GM23338 (cell line): ENCODE measurements at regions not wholly inside any gene's neighbourhood (a gene's known extent, or its start where the extent isn't known, plus 50 kb on each side); places are given as distances from the start of the nearest gene placed in this dataset.

ENCODE experiments used
- ATAC-seq: fragments of 200-7000 bp; cut with Tn5 transposase; 3 replicates; pipeline ENCODE4 v1.9.1; 2020
- DNase-seq: peaks from one replicate; pipeline ENCODE4 v3.0.0-alpha.2; 2015; ENCODE audit warnings: low spot score
- H2AFZ ChIP-seq: fragments of 200-600 bp; sonication (generic); 2 replicates; pipeline ENCODE4 v1.8.0; 2016; ENCODE audit warnings: antibody characterized with exemption, mild to moderate bottlenecking, moderate library complexity
- H3F3A ChIP-seq: fragments of 200-600 bp; sonication (generic); replicated peaks from 2 replicates; pipeline ENCODE4 v1.8.0; 2017; ENCODE audit warnings: antibody characterized with exemption, mixed run types, low read depth
- H3K27ac ChIP-seq: fragments of 200-600 bp; sonication (generic); 2 replicates; pipeline ENCODE4 v1.6.1; 2016; ENCODE audit warnings: low read depth
- H3K27me3 ChIP-seq: fragments of 200-600 bp; sonication (generic); 2 replicates; pipeline ENCODE4 v1.8.0; 2016; ENCODE audit warnings: mild to moderate bottlenecking, mixed run types, moderate library complexity; ENCODE audit not compliant: insufficient read depth
- H3K36me3 ChIP-seq: fragments of 200-600 bp; sonication (generic); 2 replicates; pipeline ENCODE4 v1.8.0; 2016; ENCODE audit warnings: mild to moderate bottlenecking; ENCODE audit not compliant: insufficient read depth
- H3K4me1 ChIP-seq: fragments of 200-600 bp; sonication (generic); 2 replicates; pipeline ENCODE4 v1.8.0; 2016; ENCODE audit warnings: mild to moderate bottlenecking, moderate library complexity; ENCODE audit not compliant: insufficient read depth
- H3K4me2 ChIP-seq: fragments of 200-600 bp; sonication (generic); 2 replicates; pipeline ENCODE4 v1.7.1; 2017; ENCODE audit warnings: mixed run types
- H3K4me3 ChIP-seq: fragments of 200-600 bp; sonication (generic); 2 replicates; pipeline ENCODE4 v1.6.1; 2016; ENCODE audit warnings: mixed run types
- H3K79me2 ChIP-seq: fragments of 200-600 bp; sonication (generic); replicated peaks from 2 replicates; pipeline ENCODE4 v1.8.0; 2017; ENCODE audit warnings: mild to moderate bottlenecking; ENCODE audit not compliant: insufficient read depth
- H3K9me2 ChIP-seq: fragments of 200-600 bp; sonication (generic); 2 replicates; pipeline ENCODE4 v1.8.0; 2017; ENCODE audit not compliant: insufficient read depth
- H4K20me1 ChIP-seq: fragments of 200-600 bp; sonication (generic); replicated peaks from 2 replicates; pipeline ENCODE4 v1.8.0; 2017; ENCODE audit warnings: mild to moderate bottlenecking; ENCODE audit not compliant: insufficient read depth
- H3K27ac Mint-ChIP-seq: 2 replicates; pipeline ENCODE4 v1.8.0; 2020; ENCODE audit warnings: inconsistent platforms, mild to moderate bottlenecking, moderate library complexity, mixed read lengths
- H3K27me3 Mint-ChIP-seq: 3 replicates; pipeline ENCODE4 v1.8.0; 2022; ENCODE audit warnings: low read depth, mild to moderate bottlenecking, moderate library complexity, mixed read lengths, inconsistent platforms; ENCODE audit not compliant: insufficient read depth, poor library complexity
- H3K36me3 Mint-ChIP-seq: 3 replicates; pipeline ENCODE4 v1.8.0; 2021; ENCODE audit warnings: low read depth, mild to moderate bottlenecking, inconsistent platforms, moderate library complexity, mixed read lengths
- H3K4me1 Mint-ChIP-seq: 3 replicates; pipeline ENCODE4 v1.8.0; 2020; ENCODE audit warnings: mild to moderate bottlenecking, inconsistent platforms, mixed read lengths
- H3K4me3 Mint-ChIP-seq: 3 replicates; pipeline ENCODE4 v1.8.0; 2021; ENCODE audit warnings: moderate library complexity, mild to moderate bottlenecking, inconsistent platforms, mixed read lengths
- H3K9me3 Mint-ChIP-seq: 3 replicates; pipeline ENCODE4 v1.8.0; 2020; ENCODE audit warnings: moderate library complexity, mild to moderate bottlenecking, inconsistent platforms, mixed read lengths
- CREB1 ChIP-seq: fragments of 250-450 bp; sonication (Bioruptor Pico); IDR thresholded peaks from 2 replicates; pipeline ENCODE4 v1.5.0; 2020; ENCODE audit warnings: low read depth, mild to moderate bottlenecking, moderate library complexity
- NANOG ChIP-seq: IDR thresholded peaks from 2 replicates; pipeline ENCODE4 v1.6.1; 2016; ENCODE audit warnings: antibody characterized with exemption, borderline replicate concordance
- STAT1 ChIP-seq: IDR thresholded peaks from one replicate; pipeline ENCODE4 v1.6.1; 2016; ENCODE audit warnings: antibody characterized with exemption; ENCODE audit not compliant: unreplicated experiment
- ZNF114 ChIP-seq: fragments of 250-450 bp; sonication (Bioruptor Pico); IDR thresholded peaks from 2 replicates; pipeline ENCODE4 v1.5.0; 2020; ENCODE audit warnings: mild to moderate bottlenecking, moderate library complexity
- ZNF331 ChIP-seq: fragments of 250-450 bp; sonication (Bioruptor Pico); IDR thresholded peaks from 2 replicates; pipeline ENCODE4 v1.5.0; 2020; ENCODE audit warnings: low read depth, mild to moderate bottlenecking, moderate library complexity
- TF ChIP-seq, protein P1 (sequence below): fragments of 250-450 bp; sonication (Bioruptor Pico); IDR thresholded peaks from 2 replicates; pipeline ENCODE4 v1.5.0; 2020; ENCODE audit warnings: mild to moderate bottlenecking, moderate library complexity

- TF ChIP-seq, protein P1, sequence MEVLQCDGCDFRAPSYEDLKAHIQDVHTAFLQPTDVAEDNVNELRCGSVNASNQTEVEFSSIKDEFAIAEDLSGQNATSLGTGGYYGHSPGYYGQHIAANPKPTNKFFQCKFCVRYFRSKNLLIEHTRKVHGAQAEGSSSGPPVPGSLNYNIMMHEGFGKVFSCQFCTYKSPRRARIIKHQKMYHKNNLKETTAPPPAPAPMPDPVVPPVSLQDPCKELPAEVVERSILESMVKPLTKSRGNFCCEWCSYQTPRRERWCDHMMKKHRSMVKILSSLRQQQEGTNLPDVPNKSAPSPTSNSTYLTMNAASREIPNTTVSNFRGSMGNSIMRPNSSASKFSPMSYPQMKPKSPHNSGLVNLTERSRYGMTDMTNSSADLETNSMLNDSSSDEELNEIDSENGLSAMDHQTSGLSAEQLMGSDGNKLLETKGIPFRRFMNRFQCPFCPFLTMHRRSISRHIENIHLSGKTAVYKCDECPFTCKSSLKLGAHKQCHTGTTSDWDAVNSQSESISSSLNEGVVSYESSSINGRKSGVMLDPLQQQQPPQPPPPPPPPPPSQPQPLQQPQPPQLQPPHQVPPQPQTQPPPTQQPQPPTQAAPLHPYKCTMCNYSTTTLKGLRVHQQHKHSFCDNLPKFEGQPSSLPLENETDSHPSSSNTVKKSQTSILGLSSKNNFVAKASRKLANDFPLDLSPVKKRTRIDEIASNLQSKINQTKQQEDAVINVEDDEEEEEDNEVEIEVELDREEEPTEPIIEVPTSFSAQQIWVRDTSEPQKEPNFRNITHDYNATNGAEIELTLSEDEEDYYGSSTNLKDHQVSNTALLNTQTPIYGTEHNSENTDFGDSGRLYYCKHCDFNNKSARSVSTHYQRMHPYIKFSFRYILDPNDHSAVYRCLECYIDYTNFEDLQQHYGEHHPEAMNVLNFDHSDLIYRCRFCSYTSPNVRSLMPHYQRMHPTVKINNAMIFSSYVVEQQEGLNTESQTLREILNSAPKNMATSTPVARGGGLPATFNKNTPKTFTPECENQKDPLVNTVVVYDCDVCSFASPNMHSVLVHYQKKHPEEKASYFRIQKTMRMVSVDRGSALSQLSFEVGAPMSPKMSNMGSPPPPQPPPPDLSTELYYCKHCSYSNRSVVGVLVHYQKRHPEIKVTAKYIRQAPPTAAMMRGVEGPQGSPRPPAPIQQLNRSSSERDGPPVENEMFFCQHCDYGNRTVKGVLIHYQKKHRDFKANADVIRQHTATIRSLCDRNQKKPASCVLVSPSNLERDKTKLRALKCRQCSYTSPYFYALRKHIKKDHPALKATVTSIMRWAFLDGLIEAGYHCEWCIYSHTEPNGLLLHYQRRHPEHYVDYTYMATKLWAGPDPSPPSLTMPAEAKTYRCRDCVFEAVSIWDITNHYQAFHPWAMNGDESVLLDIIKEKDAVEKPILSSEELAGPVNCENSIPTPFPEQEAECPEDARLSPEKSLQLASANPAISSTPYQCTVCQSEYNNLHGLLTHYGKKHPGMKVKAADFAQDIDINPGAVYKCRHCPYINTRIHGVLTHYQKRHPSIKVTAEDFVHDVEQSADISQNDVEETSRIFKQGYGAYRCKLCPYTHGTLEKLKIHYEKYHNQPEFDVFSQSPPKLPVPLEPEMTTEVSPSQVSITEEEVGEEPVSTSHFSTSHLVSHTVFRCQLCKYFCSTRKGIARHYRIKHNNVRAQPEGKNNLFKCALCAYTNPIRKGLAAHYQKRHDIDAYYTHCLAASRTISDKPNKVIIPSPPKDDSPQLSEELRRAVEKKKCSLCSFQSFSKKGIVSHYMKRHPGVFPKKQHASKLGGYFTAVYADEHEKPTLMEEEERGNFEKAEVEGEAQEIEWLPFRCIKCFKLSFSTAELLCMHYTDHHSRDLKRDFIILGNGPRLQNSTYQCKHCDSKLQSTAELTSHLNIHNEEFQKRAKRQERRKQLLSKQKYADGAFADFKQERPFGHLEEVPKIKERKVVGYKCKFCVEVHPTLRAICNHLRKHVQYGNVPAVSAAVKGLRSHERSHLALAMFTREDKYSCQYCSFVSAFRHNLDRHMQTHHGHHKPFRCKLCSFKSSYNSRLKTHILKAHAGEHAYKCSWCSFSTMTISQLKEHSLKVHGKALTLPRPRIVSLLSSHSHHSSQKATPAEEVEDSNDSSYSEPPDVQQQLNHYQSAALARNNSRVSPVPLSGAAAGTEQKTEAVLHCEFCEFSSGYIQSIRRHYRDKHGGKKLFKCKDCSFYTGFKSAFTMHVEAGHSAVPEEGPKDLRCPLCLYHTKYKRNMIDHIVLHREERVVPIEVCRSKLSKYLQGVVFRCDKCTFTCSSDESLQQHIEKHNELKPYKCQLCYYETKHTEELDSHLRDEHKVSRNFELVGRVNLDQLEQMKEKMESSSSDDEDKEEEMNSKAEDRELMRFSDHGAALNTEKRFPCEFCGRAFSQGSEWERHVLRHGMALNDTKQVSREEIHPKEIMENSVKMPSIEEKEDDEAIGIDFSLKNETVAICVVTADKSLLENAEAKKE, result no peak
- no peak for TF ChIP-seq ZNF331
- TF ChIP-seq CREB1 (CRISPR knock-in tag), result no peak
- no peak for TF ChIP-seq STAT1
These were observed 182.9 kb upstream of the RIOK2 start (continued) for GRCh38 chr5:97365918-97366317.

DNA sequence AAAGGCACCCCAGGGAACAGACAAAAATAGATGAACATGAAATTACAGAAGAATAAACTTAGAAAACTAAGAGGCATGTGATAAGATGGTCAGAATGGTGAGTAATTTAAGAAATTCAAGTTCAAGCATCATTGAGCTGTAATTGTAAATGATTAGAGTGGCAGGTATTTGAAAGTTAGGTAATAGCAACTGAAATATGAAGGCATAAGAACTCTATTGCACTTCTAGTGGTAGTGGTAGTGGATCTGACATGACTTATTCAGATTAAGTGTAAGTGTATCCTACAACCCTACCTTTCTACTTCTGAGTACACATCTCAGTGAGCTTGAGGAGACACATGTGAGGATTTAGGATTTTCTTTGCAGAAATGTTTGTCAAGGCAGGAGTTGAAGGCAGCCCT, 192.9 kb upstream of the RIOK2 start:
- TF ChIP-seq ZNF114 (CRISPR knock-in tag), result no peak
- TF ChIP-seq, protein P1, result no peak
- no peak for TF ChIP-seq NANOG
- ATAC-seq (no peak), DNase-seq (no peak)
- no peaks in the 10 kb centered on the region for H3K4me1 ChIP-seq
- H3K27me3 Mint-ChIP-seq, result peaks cover 3% of the 10 kb centered on the region
- H2AFZ ChIP-seq, result no peak overlapping the region
- H3K79me2 ChIP-seq, result no peaks in the 10 kb centered on the region
- H3K36me3 Mint-ChIP-seq, result no peaks in the 10 kb centered on the region
- H3K27ac ChIP-seq, result no peak overlapping the region
- no peak overlapping the region for H3K27ac Mint-ChIP-seq
- no peaks in the 10 kb centered on the region; the same call in 2 of the 3 replicates for H3K9me3 Mint-ChIP-seq
- no peaks in the 10 kb centered on the region; the same call in 1 of the 2 replicates for H3K36me3 ChIP-seq
- no peak overlapping the region for H3K4me2 ChIP-seq
- H3K4me1 Mint-ChIP-seq, result no peaks in the 10 kb centered on the region
- H3F3A ChIP-seq, result no peaks in the 10 kb centered on the region
- H3K27me3 ChIP-seq, result no peaks in the 10 kb centered on the region
- no peak overlapping the region for H3K4me3 ChIP-seq
- no peaks in the 10 kb centered on the region for H3K9me2 ChIP-seq
- H4K20me1 ChIP-seq, result no peaks in the 10 kb centered on the region
- H3K4me3 Mint-ChIP-seq, result no peak overlapping the region
